ENCODE measurements at regions not wholly inside any gene's neighbourhood (a gene's known extent, or its start where the extent isn't known, plus 50 kb on each side); places are given as distances from the start of the nearest gene placed in this dataset.

DNA sequence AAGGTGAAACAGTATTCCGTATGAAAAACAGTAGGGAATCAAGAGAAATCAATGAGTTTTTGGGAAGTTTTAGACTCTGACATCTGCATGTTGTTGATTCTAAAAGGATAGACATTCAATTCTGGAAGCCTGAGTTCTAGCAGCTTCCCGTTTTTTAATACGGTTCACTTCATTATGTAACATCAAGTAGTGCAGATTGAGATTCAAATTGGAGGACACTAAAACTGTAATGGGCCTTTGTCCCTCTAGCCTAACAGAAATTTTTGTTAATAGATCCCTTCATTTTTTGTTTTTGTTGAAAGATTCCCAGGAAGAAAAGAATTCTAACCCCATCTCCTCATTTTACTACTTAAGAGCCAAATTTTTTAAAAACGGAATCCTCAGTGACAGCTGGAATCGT is 384.6 kb downstream of the SH3GL2 start:
- Mint-ChIP-seq H3K4me3 (no peak overlapping the region), H3K4me1 (ENCODE audit: low read depth) (no peaks in the 10 kb centered on the region), H3K36me3 (ENCODE audit: low read depth) (no peaks in the 10 kb centered on the region), H3K9me3 (no peaks in the 10 kb centered on the region), H3K27ac (no peak overlapping the region), H3K27me3 (no peaks in the 10 kb centered on the region)
- intact Hi-C loops (cut with micrococcal nuclease), result no loop called here

DNA sequence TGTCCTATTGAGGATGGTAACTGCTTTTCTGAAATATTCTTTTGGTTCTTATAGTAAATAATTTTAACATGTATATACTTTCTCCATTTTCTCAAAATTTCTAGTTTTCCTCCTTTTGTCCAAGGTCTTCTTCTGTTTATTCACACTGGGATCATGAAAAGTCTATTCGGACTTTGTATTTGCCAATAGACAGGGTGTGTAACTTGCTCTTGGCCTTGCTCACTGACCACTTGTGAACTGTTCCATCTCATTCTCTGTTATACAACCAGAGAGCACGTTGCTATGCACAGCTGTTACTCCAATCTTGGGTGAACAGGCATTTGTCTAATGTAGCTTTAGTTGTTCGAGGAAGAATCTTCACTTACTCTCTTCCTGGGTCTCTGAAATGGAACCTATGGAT is 388.9 kb downstream of the SH3GL2 start:
- intact Hi-C loops (cut with micrococcal nuclease), result no loop called here
- H3K27ac Mint-ChIP-seq, result no peak overlapping the region
- H3K4me1 Mint-ChIP-seq (ENCODE audit: low read depth), result no peaks in the 10 kb centered on the region
- H3K36me3 Mint-ChIP-seq (ENCODE audit: low read depth), result no peaks in the 10 kb centered on the region
- H3K9me3 Mint-ChIP-seq, result no peaks in the 10 kb centered on the region
- no peak overlapping the region for H3K4me3 Mint-ChIP-seq
- no peaks in the 10 kb centered on the region for H3K27me3 Mint-ChIP-seq

DNA sequence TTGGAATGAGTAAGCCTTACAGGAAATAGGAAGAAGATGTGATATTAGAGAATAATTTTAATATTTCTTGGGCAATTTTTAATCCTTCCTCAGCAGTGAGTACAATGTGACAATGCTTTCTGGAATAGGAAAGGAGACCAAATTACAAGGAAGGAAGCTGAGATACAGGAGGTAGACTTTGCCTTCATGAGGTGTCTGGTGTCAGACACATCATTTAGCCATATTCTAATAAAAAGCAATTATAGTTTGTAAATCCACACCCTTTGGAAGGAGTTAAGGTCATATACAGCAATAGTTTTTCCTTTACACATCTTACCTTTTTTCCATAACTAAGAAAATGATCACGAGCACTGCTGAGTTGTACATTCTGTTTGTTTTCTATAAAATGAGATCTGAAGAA is 390.4 kb downstream of the SH3GL2 start:
- Mint-ChIP-seq H3K4me3 (no peak overlapping the region), H3K9me3 (no peaks in the 10 kb centered on the region), H3K36me3 (ENCODE audit: low read depth) (no peaks in the 10 kb centered on the region), H3K27ac (no peak overlapping the region), H3K4me1 (ENCODE audit: low read depth) (no peaks in the 10 kb centered on the region), H3K27me3 (no peaks in the 10 kb centered on the region)
- intact Hi-C loops (cut with micrococcal nuclease), result no loop called here

DNA sequence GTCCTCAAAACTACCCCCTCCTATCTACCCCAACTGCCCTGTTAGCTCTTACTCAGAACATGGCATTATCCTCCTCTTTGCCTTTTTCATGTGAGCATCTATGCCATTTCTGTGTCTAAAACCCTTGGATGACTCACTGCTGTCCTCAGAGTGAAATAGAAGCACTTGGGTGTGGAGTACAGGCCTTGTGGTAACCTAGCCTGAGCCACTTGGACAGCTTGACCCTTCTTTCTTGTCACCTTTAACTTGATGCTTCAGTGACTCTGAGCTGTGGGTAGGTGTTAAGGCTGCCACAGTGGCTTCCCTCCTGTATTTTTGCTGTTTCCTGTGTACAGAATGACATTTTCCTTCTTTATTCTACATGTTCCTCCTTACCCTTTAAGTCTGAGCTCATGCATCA is 391.4 kb downstream of the SH3GL2 start:
- no peaks in the 10 kb centered on the region for H3K27me3 Mint-ChIP-seq
- no peak overlapping the region for H3K27ac Mint-ChIP-seq
- H3K4me3 Mint-ChIP-seq, result no peak overlapping the region
- no peaks in the 10 kb centered on the region for H3K4me1 Mint-ChIP-seq (ENCODE audit: low read depth)
- H3K9me3 Mint-ChIP-seq, result no peaks in the 10 kb centered on the region
- H3K36me3 Mint-ChIP-seq (ENCODE audit: low read depth), result no peaks in the 10 kb centered on the region
- intact Hi-C loops (cut with micrococcal nuclease), result no loop called here

DNA sequence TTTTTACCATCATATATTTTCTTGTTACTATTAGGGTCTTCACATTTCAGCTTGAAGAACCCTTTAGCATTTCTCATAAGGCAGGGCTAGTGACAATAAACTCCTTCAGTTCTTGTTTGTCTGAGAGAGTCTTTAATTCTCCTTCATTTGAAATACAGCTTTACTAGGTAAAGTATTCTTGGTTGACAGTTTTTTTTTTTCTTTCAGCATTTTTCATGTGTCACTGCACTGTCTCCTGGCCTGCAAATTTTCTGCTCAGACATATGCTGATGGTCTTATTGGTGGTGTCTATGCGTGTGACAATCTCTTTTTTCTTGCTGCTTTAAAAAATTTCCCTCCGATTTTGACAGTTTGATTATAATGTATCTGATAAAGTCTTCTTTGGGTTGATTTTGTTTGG is 399.9 kb downstream of the SH3GL2 start:
- intact Hi-C loops (cut with micrococcal nuclease), result no loop called here
- H3K4me1 Mint-ChIP-seq (ENCODE audit: low read depth), result no peaks in the 10 kb centered on the region
- no peaks in the 10 kb centered on the region for H3K27me3 Mint-ChIP-seq
- peaks cover 41% of the 10 kb centered on the region for H3K9me3 Mint-ChIP-seq
- H3K4me3 Mint-ChIP-seq, result no peak overlapping the region
- H3K36me3 Mint-ChIP-seq (ENCODE audit: low read depth), result no peaks in the 10 kb centered on the region
- no peak overlapping the region for H3K27ac Mint-ChIP-seq

DNA sequence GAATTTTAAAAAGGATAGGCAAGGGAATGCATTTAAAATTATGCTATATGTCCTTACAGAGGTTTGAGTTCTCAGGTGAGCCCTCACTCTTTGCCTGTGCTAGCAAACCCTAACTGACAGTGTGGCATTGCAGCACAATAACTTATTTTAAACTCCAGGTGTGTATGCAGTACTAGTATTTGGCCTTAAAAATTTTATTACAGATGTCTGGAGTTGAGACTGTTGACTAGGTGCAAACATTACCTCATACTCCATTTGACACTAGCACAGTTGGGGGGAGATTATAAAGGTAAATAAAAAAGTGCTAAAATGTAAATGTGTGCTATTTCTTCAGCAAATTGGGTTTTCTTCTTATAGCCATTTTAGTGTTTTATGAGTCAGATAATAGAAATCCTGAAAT is 407.7 kb downstream of the SH3GL2 start:
- H3K36me3 Mint-ChIP-seq (ENCODE audit: low read depth), result no peaks in the 10 kb centered on the region
- H3K27me3 Mint-ChIP-seq, result no peaks in the 10 kb centered on the region
- no peak overlapping the region for H3K4me3 Mint-ChIP-seq
- intact Hi-C loops (cut with micrococcal nuclease), result no loop called here
- no peaks in the 10 kb centered on the region for H3K4me1 Mint-ChIP-seq (ENCODE audit: low read depth)
- no peak overlapping the region for H3K27ac Mint-ChIP-seq
- no peaks in the 10 kb centered on the region for H3K9me3 Mint-ChIP-seq

DNA sequence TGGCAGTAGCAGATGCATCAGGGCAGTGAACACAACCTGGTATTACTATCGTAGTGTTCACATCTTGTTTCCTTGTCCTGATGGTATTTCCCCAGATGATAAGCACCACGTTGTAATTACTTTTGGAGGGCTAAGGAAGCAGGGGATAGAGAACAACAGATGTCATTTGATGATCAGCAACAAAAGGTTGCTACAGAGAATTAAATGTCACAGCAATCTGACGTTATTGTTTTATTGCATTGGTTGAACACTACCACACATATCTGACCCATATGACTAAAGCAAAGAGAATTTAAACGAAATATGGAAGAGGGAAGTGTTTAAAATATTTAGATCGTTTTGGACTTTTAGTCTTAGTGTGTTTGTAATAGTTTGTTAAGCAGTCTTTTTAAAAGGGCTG is 408.3 kb downstream of the SH3GL2 start:
- Mint-ChIP-seq H3K27me3 (no peaks in the 10 kb centered on the region), H3K9me3 (no peaks in the 10 kb centered on the region), H3K4me1 (ENCODE audit: low read depth) (no peaks in the 10 kb centered on the region), H3K36me3 (ENCODE audit: low read depth) (no peaks in the 10 kb centered on the region), H3K27ac (no peak overlapping the region), H3K4me3 (no peak overlapping the region)
- intact Hi-C loops (cut with micrococcal nuclease), result no loop called here

DNA sequence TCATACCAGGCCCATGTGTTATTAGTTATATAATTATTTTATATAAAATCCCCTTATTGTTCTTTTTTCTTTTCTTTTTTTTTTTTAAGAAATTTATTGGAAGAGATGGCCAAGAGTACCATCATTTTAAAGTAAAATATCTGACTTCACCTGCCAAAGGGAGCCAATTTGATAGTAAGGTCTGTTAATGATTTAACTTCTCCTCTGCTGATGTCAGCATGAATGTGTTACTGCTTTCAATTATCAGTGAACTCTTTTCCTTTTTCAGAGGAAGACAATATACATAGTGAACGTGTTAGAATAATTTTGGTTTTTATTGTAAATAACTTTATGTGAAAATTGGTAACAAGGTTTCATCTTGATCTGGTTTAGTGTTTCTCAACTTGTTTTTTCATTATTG is 409.6 kb downstream of the SH3GL2 start:
- Mint-ChIP-seq H3K4me3 (no peak overlapping the region), H3K4me1 (ENCODE audit: low read depth) (no peaks in the 10 kb centered on the region), H3K9me3 (no peaks in the 10 kb centered on the region), H3K27me3 (no peaks in the 10 kb centered on the region), H3K27ac (no peak overlapping the region), H3K36me3 (ENCODE audit: low read depth) (no peaks in the 10 kb centered on the region)
- intact Hi-C loops (cut with micrococcal nuclease), result no loop called here

DNA sequence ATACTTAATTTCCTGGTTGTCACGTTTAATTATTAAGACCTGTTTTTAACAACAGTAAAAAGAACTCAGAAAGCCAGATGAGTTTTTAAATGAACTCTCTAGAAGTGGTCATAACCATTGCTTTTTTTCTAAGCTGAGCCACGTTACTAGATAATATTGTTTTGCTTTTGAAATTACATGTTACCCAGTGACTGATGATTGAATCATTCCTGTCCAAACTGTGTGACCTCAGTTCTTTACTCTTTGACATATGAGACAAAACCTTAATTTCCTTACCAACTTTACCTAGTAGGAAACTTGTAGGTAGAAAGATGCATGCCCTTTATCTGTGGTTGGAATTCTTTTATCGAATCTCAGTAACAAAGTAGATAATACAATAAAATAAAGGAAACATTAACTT is 411.7 kb downstream of the SH3GL2 start:
- intact Hi-C loops (cut with micrococcal nuclease), result no loop called here
- H3K4me1 Mint-ChIP-seq (ENCODE audit: low read depth), result no peaks in the 10 kb centered on the region
- H3K9me3 Mint-ChIP-seq, result no peaks in the 10 kb centered on the region
- H3K36me3 Mint-ChIP-seq (ENCODE audit: low read depth), result no peaks in the 10 kb centered on the region
- H3K27me3 Mint-ChIP-seq, result no peaks in the 10 kb centered on the region
- H3K4me3 Mint-ChIP-seq, result no peak overlapping the region
- H3K27ac Mint-ChIP-seq, result no peak overlapping the region

DNA sequence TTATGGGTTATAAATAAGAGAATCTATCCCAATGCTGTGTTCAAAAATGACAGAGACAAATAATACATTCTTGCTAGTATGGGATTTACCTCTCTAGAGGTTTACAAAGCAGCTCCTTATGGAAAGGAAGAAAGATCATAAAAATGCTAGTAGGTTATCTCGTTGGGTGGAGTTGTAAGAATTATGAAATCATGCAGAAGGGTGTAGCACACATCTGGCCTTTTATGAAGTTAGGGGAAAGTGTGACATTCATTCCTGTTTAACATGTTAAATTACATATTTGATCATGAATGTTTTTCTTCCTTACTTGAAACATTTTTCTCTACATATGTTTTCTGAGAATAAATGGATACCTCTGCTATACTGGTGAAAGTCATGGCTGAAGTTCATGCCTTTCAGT is 414.2 kb downstream of the SH3GL2 start:
- Mint-ChIP-seq H3K9me3 (no peaks in the 10 kb centered on the region), H3K27me3 (no peaks in the 10 kb centered on the region), H3K36me3 (ENCODE audit: low read depth) (no peaks in the 10 kb centered on the region), H3K4me3 (no peak overlapping the region), H3K27ac (no peak overlapping the region), H3K4me1 (ENCODE audit: low read depth) (no peaks in the 10 kb centered on the region)
- intact Hi-C loops (cut with micrococcal nuclease), result no loop called here

DNA sequence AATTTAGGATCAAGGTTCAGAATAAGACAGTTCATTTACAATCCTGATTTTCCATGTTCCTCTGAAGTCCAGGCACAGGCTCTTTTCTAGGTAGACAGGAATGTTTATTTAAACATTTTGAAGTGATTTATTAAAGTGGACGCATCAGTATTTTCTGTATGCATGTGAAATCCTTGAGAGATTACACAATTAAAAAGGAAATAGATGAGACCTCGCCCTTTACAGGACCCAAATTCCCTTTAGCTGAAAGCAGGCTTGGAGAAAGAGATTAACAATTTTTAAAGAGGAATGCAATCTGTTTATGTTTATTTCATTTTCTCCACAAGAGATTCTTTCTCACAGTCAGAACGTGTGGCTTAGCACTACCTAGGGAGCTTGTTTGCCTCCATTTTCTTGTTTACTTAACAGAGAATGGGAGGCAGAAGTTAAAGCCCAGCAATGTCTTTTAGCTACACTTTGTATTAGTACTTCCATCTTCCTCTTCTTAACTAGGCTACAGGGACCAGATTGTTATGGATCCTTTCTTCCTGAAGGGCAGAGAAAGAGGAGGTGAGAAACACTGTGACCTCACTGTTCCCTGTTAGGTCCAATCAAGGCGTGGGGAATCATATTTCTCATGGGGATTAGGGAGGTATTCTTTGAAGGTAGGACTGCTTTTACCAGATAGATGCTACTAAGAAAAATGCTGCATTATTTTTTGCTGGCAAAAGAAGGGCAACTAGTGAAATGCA is 416.0 kb downstream of the SH3GL2 start:
- no peaks in the 10 kb centered on the region for H3K27me3 Mint-ChIP-seq
- no peaks in the 10 kb centered on the region for H3K36me3 Mint-ChIP-seq (ENCODE audit: low read depth)
- H3K9me3 Mint-ChIP-seq, result no peaks in the 10 kb centered on the region
- intact Hi-C loops (cut with micrococcal nuclease), result no loop called here
- no peaks in the 10 kb centered on the region for H3K4me1 Mint-ChIP-seq (ENCODE audit: low read depth)
- H3K27ac Mint-ChIP-seq, result no peak overlapping the region
- no peak overlapping the region for H3K4me3 Mint-ChIP-seq

DNA sequence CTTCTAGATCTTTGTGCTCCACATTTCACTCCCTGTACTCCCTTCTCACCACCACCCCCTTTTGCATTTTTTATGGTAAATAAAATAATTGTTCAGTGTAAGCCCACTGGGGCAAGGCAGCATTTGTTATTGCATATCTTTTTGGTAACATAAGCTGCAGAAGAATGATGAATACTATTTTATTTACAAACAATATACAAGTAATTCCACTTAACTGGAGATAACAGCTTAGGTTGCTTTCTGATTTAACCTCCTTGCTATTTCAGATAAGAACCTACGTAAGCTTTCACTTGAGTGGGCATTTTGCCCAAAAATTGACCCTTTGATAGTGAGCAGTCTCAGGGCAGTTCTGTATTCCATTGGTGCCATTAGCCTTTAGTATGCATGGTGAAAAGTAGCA is 417.9 kb downstream of the SH3GL2 start:
- Mint-ChIP-seq H3K36me3 (ENCODE audit: low read depth) (no peaks in the 10 kb centered on the region), H3K4me3 (no peak overlapping the region), H3K27ac (no peak overlapping the region), H3K27me3 (no peaks in the 10 kb centered on the region), H3K9me3 (no peaks in the 10 kb centered on the region), H3K4me1 (ENCODE audit: low read depth) (no peaks in the 10 kb centered on the region)
- intact Hi-C loops (cut with micrococcal nuclease), result no loop called here

DNA sequence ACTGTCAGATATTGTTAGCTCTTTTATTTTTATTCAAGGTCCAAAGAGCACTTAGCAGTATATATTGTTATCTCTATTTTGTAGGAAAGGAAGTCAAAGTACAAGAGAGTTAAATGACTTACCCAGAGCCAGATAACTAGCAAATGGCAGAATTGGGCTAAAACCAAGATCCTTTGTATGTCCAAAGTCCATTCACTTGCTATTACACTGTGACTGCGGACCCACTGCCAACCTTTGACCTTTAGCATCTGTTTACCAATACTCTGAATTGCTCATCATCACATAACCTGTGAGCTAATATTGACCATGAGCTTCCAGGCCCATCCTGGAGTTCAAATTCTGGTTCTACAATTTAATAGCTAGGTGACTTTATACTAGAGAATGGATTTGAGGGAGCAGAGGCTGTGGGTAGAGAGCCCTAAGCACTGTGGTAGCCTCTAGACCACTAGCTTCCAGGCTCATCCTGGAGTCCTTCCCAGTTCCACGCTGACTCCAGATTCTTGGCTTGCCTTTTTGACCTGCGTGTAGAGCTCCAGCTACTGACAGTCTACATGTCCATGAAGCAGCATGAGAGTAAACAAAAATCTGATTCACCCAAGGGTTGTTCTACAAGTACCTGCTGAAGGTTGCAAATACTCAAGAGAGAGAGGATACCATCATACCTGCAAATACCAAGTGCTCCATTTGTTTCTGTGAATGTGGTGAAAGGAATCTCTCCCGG is 424.0 kb downstream of the SH3GL2 start:
- Mint-ChIP-seq H3K27me3 (no peaks in the 10 kb centered on the region), H3K4me1 (ENCODE audit: low read depth) (no peaks in the 10 kb centered on the region), H3K27ac (no peak overlapping the region), H3K4me3 (no peak overlapping the region), H3K36me3 (ENCODE audit: low read depth) (no peaks in the 10 kb centered on the region), H3K9me3 (no peaks in the 10 kb centered on the region)
- intact Hi-C loops (cut with micrococcal nuclease), result no loop called here

DNA sequence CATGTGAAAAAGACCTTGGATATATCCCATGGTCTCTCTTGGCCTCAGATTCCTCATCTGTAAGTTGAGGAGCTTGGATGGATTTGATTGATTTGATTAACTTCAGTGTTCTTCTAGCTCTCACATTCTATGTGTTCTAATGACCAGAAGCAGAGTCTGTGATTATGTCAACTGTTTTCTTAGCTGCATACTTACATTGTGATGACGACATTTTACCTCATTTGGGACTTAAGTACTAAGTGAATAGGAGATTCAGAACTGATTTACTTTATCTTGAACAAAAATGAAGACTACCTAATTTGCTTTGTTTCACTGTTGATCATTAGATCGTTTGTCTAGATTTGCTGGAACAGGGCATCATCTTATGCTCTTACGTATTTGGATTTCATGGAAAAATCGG is 427.7 kb downstream of the SH3GL2 start:
- H3K4me1 Mint-ChIP-seq (ENCODE audit: low read depth), result no peaks in the 10 kb centered on the region
- H3K27me3 Mint-ChIP-seq, result no peaks in the 10 kb centered on the region
- H3K27ac Mint-ChIP-seq, result no peak overlapping the region
- no peaks in the 10 kb centered on the region for H3K36me3 Mint-ChIP-seq (ENCODE audit: low read depth)
- H3K9me3 Mint-ChIP-seq, result no peaks in the 10 kb centered on the region
- intact Hi-C loops (cut with micrococcal nuclease), result no loop called here
- H3K4me3 Mint-ChIP-seq, result no peak overlapping the region

DNA sequence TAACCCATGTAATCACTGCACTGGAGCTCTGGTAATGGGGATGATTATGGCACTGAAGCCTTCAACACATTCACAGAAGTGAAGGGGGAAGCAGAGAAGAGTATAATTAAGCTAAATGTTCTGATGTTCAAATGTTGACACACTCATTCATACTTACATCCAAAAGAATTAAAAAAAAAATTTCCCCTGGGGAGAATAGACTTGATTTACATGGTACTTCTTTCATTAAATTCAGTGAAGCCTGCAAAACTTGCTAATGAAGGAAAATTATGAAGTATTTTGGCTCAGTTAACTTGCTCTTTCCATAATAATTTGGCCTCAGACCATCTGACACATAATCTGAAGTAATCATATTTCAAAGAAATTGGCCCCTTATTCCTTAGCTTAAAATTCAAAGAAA is 428.8 kb downstream of the SH3GL2 start:
- no peaks in the 10 kb centered on the region for H3K36me3 Mint-ChIP-seq (ENCODE audit: low read depth)
- no peaks in the 10 kb centered on the region for H3K9me3 Mint-ChIP-seq
- H3K27ac Mint-ChIP-seq, result no peak overlapping the region
- no peaks in the 10 kb centered on the region for H3K4me1 Mint-ChIP-seq (ENCODE audit: low read depth)
- intact Hi-C loops (cut with micrococcal nuclease), result no loop called here
- no peak overlapping the region for H3K4me3 Mint-ChIP-seq
- H3K27me3 Mint-ChIP-seq, result no peaks in the 10 kb centered on the region
